ENCODE measurements at regions not wholly inside any gene's neighbourhood (a gene's known extent, or its start where the extent isn't known, plus 50 kb on each side); places are given as distances from the start of the nearest gene placed in this dataset.
"Not testable (repeated sequence)": the region's sequence is repeated elsewhere in the genome, so short reads cannot be mapped to it uniquely, and the experiment has no call there.

DNA sequence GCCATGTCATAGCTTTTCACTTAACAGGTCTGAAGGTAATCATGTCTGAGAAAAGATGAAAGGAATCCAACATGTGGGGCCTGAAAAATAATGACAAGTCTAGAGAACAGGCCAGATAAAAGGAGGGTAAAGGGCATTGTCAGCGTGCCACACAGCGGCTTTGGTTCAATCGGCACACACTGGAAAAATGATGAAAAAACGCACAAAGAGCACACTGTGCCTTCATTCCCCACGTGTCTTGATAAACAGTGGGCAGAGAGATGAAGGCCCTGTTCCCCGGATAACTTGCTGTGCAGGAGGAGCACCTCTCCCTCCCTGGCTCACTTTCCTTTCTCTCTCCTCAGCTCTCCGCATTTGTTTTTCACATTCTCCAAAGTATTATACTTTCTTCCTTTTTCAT lies 766.3 kb downstream of the TDRD15 start:
- no peak overlapping the region for H3K9ac ChIP-seq

DNA sequence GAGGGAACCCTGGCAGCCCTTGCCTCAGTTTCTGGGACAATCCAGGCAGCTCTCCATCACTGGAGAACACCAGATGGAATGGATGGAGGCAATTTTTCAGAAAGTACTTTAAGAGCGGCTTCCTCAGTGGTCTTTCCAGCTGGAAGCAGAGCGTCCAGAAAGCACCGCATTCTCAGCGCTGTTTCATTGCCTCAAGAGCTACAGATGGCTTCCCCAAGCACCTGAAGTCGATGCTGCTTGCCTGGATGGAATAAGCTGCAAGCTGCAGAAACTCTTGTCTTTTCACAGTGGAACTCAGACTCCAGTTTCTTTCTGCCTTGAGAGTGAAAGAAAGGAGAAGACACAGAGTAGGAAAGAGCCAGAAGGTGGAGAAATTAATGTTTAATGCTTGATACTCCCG lies 766.9 kb downstream of the TDRD15 start:
- no peaks in the 10 kb centered on the region for H3K79me2 ChIP-seq
- H3K36me3 ChIP-seq (ENCODE audit: control insufficient read depth, insufficient read depth, low read length) = no peaks in the 10 kb centered on the region
- no peaks in the 10 kb centered on the region for H3K9me3 ChIP-seq (ENCODE audit: control insufficient read depth, low read length)
- H3K4me3 ChIP-seq (ENCODE audit: low read depth, low read length) = no peak overlapping the region
- no peaks in the 10 kb centered on the region for H3K4me1 ChIP-seq
- H2AFZ ChIP-seq = no peak overlapping the region
- H3K27me3 ChIP-seq (ENCODE audit: control insufficient read depth, insufficient read depth, low read length) = no peaks in the 10 kb centered on the region
- H3K4me2 ChIP-seq (ENCODE audit: low read length) = no peak overlapping the region
- TF ChIP-seq, protein P1, sequence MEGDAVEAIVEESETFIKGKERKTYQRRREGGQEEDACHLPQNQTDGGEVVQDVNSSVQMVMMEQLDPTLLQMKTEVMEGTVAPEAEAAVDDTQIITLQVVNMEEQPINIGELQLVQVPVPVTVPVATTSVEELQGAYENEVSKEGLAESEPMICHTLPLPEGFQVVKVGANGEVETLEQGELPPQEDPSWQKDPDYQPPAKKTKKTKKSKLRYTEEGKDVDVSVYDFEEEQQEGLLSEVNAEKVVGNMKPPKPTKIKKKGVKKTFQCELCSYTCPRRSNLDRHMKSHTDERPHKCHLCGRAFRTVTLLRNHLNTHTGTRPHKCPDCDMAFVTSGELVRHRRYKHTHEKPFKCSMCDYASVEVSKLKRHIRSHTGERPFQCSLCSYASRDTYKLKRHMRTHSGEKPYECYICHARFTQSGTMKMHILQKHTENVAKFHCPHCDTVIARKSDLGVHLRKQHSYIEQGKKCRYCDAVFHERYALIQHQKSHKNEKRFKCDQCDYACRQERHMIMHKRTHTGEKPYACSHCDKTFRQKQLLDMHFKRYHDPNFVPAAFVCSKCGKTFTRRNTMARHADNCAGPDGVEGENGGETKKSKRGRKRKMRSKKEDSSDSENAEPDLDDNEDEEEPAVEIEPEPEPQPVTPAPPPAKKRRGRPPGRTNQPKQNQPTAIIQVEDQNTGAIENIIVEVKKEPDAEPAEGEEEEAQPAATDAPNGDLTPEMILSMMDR (IDR thresholded peaks at IDR 0.05) = no peak
- H3K9ac ChIP-seq = no peak overlapping the region
- H3K27ac ChIP-seq = no peak overlapping the region

More for the DNA sequence above, 766.3 kb downstream of the TDRD15 start:
- Histone ChIP-seq H3K9me3 (ENCODE audit: control insufficient read depth, low read length) (no peaks in the 10 kb centered on the region), H2AFZ (no peak overlapping the region), H3K4me3 (ENCODE audit: low read depth, low read length) (no peak overlapping the region), H3K79me2 (no peaks in the 10 kb centered on the region), H3K27ac (no peak overlapping the region), H3K27me3 (ENCODE audit: control insufficient read depth, insufficient read depth, low read length) (no peaks in the 10 kb centered on the region), H3K4me2 (ENCODE audit: low read length) (no peak overlapping the region), H3K36me3 (ENCODE audit: control insufficient read depth, insufficient read depth, low read length) (no peaks in the 10 kb centered on the region), H3K4me1 (no peaks in the 10 kb centered on the region)
- TF ChIP-seq, protein P1 (IDR thresholded peaks at IDR 0.05) = no peak

DNA sequence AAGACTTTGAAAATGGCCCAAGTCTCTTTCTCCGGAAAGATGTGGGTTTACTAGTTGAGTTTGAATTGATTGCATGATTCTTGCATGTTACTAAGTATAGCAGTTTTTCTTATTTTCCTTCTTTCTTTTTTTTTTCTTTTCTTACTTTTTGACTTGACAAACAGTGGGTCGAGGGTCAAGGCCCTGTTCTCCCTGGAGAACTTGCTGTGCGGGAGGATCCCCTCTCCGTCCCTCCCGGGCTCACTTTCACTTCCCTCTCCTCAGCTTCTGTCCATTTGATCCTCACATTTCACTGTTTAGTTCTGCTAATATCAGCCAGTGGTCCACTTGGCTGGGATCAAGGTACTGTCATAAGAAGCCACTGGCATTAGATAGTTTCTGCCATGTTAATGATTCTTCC lies 767.4 kb downstream of the TDRD15 start:
- Histone ChIP-seq H3K9me3 (ENCODE audit: control insufficient read depth, low read length) (no peaks in the 10 kb centered on the region), H3K4me3 (ENCODE audit: low read depth, low read length) (no peak overlapping the region), H3K27me3 (ENCODE audit: control insufficient read depth, insufficient read depth, low read length) (no peaks in the 10 kb centered on the region), H3K27ac (no peak overlapping the region), H3K79me2 (no peaks in the 10 kb centered on the region), H3K9ac (no peak overlapping the region), H3K4me2 (ENCODE audit: low read length) (no peak overlapping the region), H3K4me1 (no peaks in the 10 kb centered on the region), H2AFZ (no peak overlapping the region), H3K36me3 (ENCODE audit: control insufficient read depth, insufficient read depth, low read length) (no peaks in the 10 kb centered on the region)
- TF ChIP-seq, protein P1 (IDR thresholded peaks at IDR 0.05) = no peak

DNA sequence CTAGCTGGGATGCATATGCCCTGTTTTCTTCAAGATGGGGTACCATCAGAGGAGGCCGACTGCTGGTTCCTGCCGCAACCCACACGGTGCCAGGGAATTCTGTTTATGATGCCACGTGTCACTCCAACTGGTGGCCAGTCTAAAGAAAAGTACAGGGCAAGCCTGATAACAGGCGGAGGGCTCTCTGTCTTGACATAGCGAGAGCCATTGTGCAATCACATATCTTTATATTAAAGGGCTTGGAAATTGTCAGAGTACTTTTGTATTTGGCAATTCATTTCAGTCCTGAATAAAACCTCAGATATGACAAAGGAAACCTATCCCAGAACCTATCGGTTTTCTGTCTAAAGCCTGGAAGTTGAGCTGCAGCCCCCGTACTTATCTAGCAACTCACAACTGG lies 768.4 kb downstream of the TDRD15 start:
- Histone ChIP-seq H2AFZ (no peak overlapping the region), H3K4me1 (no peaks in the 10 kb centered on the region), H3K9ac (no peak overlapping the region), H3K36me3 (ENCODE audit: control insufficient read depth, insufficient read depth, low read length) (no peaks in the 10 kb centered on the region), H3K4me3 (ENCODE audit: low read depth, low read length) (no peak overlapping the region), H3K79me2 (no peaks in the 10 kb centered on the region), H3K27ac (no peak overlapping the region), H3K27me3 (ENCODE audit: control insufficient read depth, insufficient read depth, low read length) (no peaks in the 10 kb centered on the region), H3K4me2 (ENCODE audit: low read length) (no peak overlapping the region), H3K9me3 (ENCODE audit: control insufficient read depth, low read length) (no peaks in the 10 kb centered on the region)
- TF ChIP-seq, protein P1 (IDR thresholded peaks at IDR 0.05) = no peak

DNA sequence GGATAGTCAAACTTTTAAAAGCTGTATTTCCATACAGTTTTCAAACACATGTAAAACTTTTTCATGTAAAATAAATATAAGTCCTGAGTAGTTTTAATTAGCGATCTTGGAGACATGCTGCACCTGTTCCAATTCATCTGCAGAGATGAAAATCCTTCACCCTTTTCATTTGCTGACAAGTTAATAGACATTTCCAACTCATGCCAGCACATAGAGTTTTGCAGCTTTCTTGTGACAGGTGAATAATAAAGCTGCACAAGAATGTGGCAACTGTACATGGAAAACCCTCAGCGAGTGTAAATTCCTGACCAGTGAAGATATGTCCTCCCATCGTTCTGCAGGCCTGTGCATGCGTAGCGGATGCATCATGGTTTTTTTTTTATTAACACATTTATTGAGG lies 771.4 kb downstream of the TDRD15 start:
- Histone ChIP-seq H3K9ac (no peak overlapping the region), H3K36me3 (ENCODE audit: control insufficient read depth, insufficient read depth, low read length) (no peaks in the 10 kb centered on the region), H3K4me1 (no peaks in the 10 kb centered on the region), H3K9me3 (ENCODE audit: control insufficient read depth, low read length) (no peaks in the 10 kb centered on the region), H3K4me3 (ENCODE audit: low read depth, low read length) (no peak overlapping the region), H3K27me3 (ENCODE audit: control insufficient read depth, insufficient read depth, low read length) (no peaks in the 10 kb centered on the region), H3K79me2 (no peaks in the 10 kb centered on the region), H3K27ac (no peak overlapping the region), H2AFZ (no peak overlapping the region), H3K4me2 (ENCODE audit: low read length) (no peak overlapping the region)
- TF ChIP-seq, protein P1 (IDR thresholded peaks at IDR 0.05) = no peak

DNA sequence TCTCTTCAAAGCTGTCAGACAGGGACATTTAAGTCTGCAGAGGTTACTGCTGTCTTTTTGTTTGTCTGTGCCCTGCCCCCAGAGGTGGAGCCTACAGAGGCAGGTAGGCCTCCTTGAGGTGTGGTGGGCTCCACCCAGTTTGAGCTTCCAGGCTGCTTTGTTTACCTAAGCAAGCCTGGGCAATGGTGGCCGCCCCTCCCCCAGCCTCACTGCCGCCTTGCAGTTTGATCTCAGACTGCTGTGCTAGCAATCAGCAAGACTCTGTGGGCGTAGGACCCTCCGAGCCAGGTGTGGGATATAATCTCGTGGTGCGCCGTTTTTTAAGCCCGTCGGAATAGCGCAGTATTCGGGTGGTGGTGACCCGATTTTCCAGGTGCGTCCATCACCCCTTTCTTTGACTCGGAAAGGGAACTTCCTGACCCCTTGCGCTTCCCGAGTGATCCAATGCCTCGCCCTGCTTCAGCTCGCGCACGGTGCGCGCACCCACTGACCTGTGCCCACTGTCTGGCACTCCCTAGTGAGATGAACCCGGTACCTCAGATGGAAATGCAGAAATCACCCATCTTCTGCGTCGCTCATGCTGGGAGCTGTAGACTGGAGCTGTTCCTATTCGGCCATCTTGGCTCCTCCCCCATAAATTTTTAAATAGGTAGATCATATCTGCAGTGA lies 785.1 kb downstream of the TDRD15 start:
- not testable (repeated sequence) for H3K4me2 ChIP-seq (ENCODE audit: low read length); H3K4me3 ChIP-seq (ENCODE audit: low read depth, low read length)

More for the DNA sequence above, 785.1 kb downstream of the TDRD15 start:
- H3K27ac ChIP-seq; H3K4me1 ChIP-seq; H2AFZ ChIP-seq; H3K9ac ChIP-seq; H3K9me3 ChIP-seq (ENCODE audit: control insufficient read depth, low read length); H3K36me3 ChIP-seq (ENCODE audit: control insufficient read depth, insufficient read depth, low read length); H3K79me2 ChIP-seq; H3K27me3 ChIP-seq (ENCODE audit: control insufficient read depth, insufficient read depth, low read length): not testable (repeated sequence)

Data from parathyroid adenoma (tissue), 2 donors.